CD4-positive, alpha-beta T cell (primary cell): ENCODE measurements at regions not wholly inside any gene's neighbourhood (a gene's known extent, or its start where the extent isn't known, plus 50 kb on each side); places are given as distances from the start of the nearest gene placed in this dataset.

Experiments used
- ATAC-seq: fragments of 200-7000 bp; cut with Tn5 transposase; one replicate; pipeline ENCODE4 v1.10.0; 2022; ENCODE audit warnings: mild to moderate bottlenecking; ENCODE audit not compliant: poor library complexity
- CTCF ChIA-PET: fragments of 350-600 bp; sonication (Branson Sonifier 250); formaldehyde crosslinking; loops from one replicate; lab custom pipeline; 2021; ENCODE audit warnings: antibody characterized with exemption, inconsistent platforms; lab: Charles Lee
- POLR2A ChIA-PET: fragments of 350-600 bp; sonication (Branson Sonifier 250); formaldehyde crosslinking; loops from one replicate; lab custom pipeline; 2021; ENCODE audit warnings: antibody characterized with exemption, inconsistent platforms; lab: Charles Lee
- DNase-seq, 14 experiments: peaks; one replicate each; pipeline ENCODE4 v3.0.0-alpha.2; 2013 to 2020; ENCODE audit warnings: mixed read lengths in 2 of 14
- H3K27ac ChIP-seq, 2 donors: one replicate each; pipeline versions ENCODE4 v1.5.1 to v1.7.0; 2013; ENCODE audit warnings: low read length in 2 of 2, low read depth in 1 of 2, mild to moderate bottlenecking in 1 of 2
- H3K27me3 ChIP-seq, 2 experiments: 1 replicate in 1 of 2; 2 replicates in 1 of 2; pipeline versions ENCODE4 v1.6.1 to v1.7.0; 2013; ENCODE audit warnings: low read length in 2 of 2, control low read depth in 1 of 2, mild to moderate bottlenecking in 1 of 2, moderate library complexity in 1 of 2; ENCODE audit not compliant: insufficient read depth in 2 of 2, control insufficient read depth in 1 of 2
- H3K36me3 ChIP-seq: one replicate; pipeline ENCODE4 v1.6.1; 2013; ENCODE audit warnings: low read length, control low read depth; ENCODE audit not compliant: insufficient read depth
- H3K4me1 ChIP-seq: one replicate; pipeline ENCODE4 v1.6.1; 2013; ENCODE audit warnings: low read length, control low read depth; ENCODE audit not compliant: insufficient read depth
- H3K4me3 ChIP-seq: one replicate; pipeline ENCODE4 v1.5.1; 2013; ENCODE audit warnings: mild to moderate bottlenecking, low read length, moderate library complexity
- H3K9me3 ChIP-seq, 2 experiments: 1 replicate in 1 of 2; 2 replicates in 1 of 2; pipeline versions ENCODE4 v1.6.1 to v1.7.0; 2013; ENCODE audit warnings: low read length in 2 of 2, mild to moderate bottlenecking in 2 of 2, control low read depth in 1 of 2, moderate library complexity in 1 of 2; ENCODE audit not compliant: control insufficient read depth in 1 of 2, insufficient read depth in 1 of 2
- H3K27ac Mint-ChIP-seq: one replicate; pipeline ENCODE4 v1.8.0; 2020; ENCODE audit warnings: mixed read lengths
- H3K27me3 Mint-ChIP-seq: one replicate; pipeline ENCODE4 v1.8.0; 2021; ENCODE audit warnings: mixed read lengths
- H3K36me3 Mint-ChIP-seq: one replicate; pipeline ENCODE4 v1.8.0; 2021; ENCODE audit warnings: low read depth, mixed read lengths
- H3K4me1 Mint-ChIP-seq: one replicate; pipeline ENCODE4 v1.8.0; 2021; ENCODE audit warnings: low read depth, mixed read lengths
- H3K4me3 Mint-ChIP-seq: one replicate; pipeline ENCODE4 v1.8.0; 2020; ENCODE audit warnings: mild to moderate bottlenecking, mixed read lengths
- H3K9me3 Mint-ChIP-seq: one replicate; pipeline ENCODE4 v1.8.0; 2020; ENCODE audit warnings: mixed read lengths
- CTCF ChIP-seq: fragments of 200-600 bp; IDR thresholded peaks from one replicate; pipeline ENCODE4 v1.8.0; 2022; ENCODE audit warnings: antibody characterized with exemption, mild to moderate bottlenecking
- intact Hi-C, 2 experiments: fragments of 100-400 bp; cut with DNase I in 1 of 2; cut with micrococcal nuclease in 1 of 2; formaldehyde crosslinking; loops; one replicate each; pipeline versions ENCODE4 v1.15.1 to v1.9.0; 2023 to 2025; cut with DNase I, micrococcal nuclease

- CTCF ChIA-PET: no interaction called here
- H3K4me1 ChIP-seq: no peaks in the 10 kb centered on the region
- Mint-ChIP-seq H3K4me3 (no peak overlapping the region), H3K27me3 (no peaks in the 10 kb centered on the region), H3K9me3 (no peaks in the 10 kb centered on the region), H3K36me3 (no peaks in the 10 kb centered on the region), H3K27ac (no peak overlapping the region), H3K4me1 (no peaks in the 10 kb centered on the region)
- H3K9me3 ChIP-seq: no peaks in the 10 kb centered on the region
- DNase-seq (no peak), ATAC-seq (no peak)
- H3K36me3 ChIP-seq: no peaks in the 10 kb centered on the region
- POLR2A ChIA-PET: no interaction called here
- H3K27me3 ChIP-seq: no peaks in the 10 kb centered on the region
- no peak overlapping the region for H3K27ac ChIP-seq
- intact Hi-C loops: no loop called here
- TF ChIP-seq CTCF: no peak
- H3K4me3 ChIP-seq: no peak overlapping the region
These were observed 279.9 kb downstream of the ENC1 start for GRCh38 chr5:74360535-74361210.

- H3K4me1 ChIP-seq: no peaks in the 10 kb centered on the region
- no peaks in the 10 kb centered on the region for H3K9me3 ChIP-seq
- Mint-ChIP-seq H3K27me3 (no peaks in the 10 kb centered on the region), H3K4me1 (no peaks in the 10 kb centered on the region), H3K9me3 (no peaks in the 10 kb centered on the region), H3K27ac (no peak overlapping the region), H3K4me3 (no peak overlapping the region), H3K36me3 (no peaks in the 10 kb centered on the region)
- no peaks in the 10 kb centered on the region for H3K36me3 ChIP-seq
- intact Hi-C loops: no loop called here
- no peak for DNase-seq
- ATAC-seq: no peak
- CTCF ChIA-PET: no interaction called here
- H3K4me3 ChIP-seq: no peak overlapping the region
- POLR2A ChIA-PET: no interaction called here
- H3K27ac ChIP-seq: no peak overlapping the region
- H3K27me3 ChIP-seq: no peaks in the 10 kb centered on the region
- TF ChIP-seq CTCF: no peak
These were observed 282.7 kb downstream of the ENC1 start for GRCh38 chr5:74357827-74358226.

GRCh38 chr5:74356009-74356695 lies 284.4 kb downstream of the ENC1 start:
- intact Hi-C loops: no loop called here

More at GRCh38 chr5:74356009-74356695, 284.4 kb downstream of the ENC1 start:
- Histone ChIP-seq H3K9me3 (no peaks in the 10 kb centered on the region), H3K4me1 (no peaks in the 10 kb centered on the region), H3K36me3 (no peaks in the 10 kb centered on the region), H3K4me3 (no peak overlapping the region), H3K27ac (no peak overlapping the region), H3K27me3 (peaks cover 0 to 7% of the 10 kb centered on the region in 2 experiments)
- H3K4me1 Mint-ChIP-seq: no peaks in the 10 kb centered on the region
- CTCF ChIA-PET: no interaction called here
- DNase-seq: no peak
- peaks cover 4% of the 10 kb centered on the region for H3K27me3 Mint-ChIP-seq
- POLR2A ChIA-PET: no interaction called here
- no peaks in the 10 kb centered on the region for H3K36me3 Mint-ChIP-seq
- H3K9me3 Mint-ChIP-seq: no peaks in the 10 kb centered on the region
- no peak for ATAC-seq
- TF ChIP-seq CTCF: no peak
- no peak overlapping the region for H3K27ac Mint-ChIP-seq
- no peak overlapping the region for H3K4me3 Mint-ChIP-seq
